Bronchial epithelial cell (primary cell): ENCODE measurements at regions not wholly inside any gene's neighbourhood (a gene's known extent, or its start where the extent isn't known, plus 50 kb on each side); places are given as distances from the start of the nearest gene placed in this dataset.

Experiments used
- DNase-seq: peaks from one replicate; pipeline ENCODE4 v3.0.0-alpha.2; 2010; ENCODE audit warnings: low read depth
- FAIRE-seq: peaks from 2 replicates; lab custom pipeline; 2011; peaks lifted over from hg19 to GRCh38; lab: Jason Lieb, UNC
- H3K27me3 ChIP-seq: 2 replicates; pipeline ENCODE4 v1.5.1; 2011; ENCODE audit warnings: low read length; ENCODE audit not compliant: control insufficient read depth, insufficient read depth
- H3K36me3 ChIP-seq: 2 replicates; pipeline ENCODE4 v1.5.1; 2011; ENCODE audit warnings: low read length; ENCODE audit not compliant: control insufficient read depth, insufficient read depth
- H3K4me3 ChIP-seq: 2 replicates; pipeline ENCODE4 v1.5.1; 2011; ENCODE audit warnings: mild to moderate bottlenecking, low read depth, low read length, control low read depth
- CTCF ChIP-seq: IDR thresholded peaks from 2 replicates; pipeline ENCODE4 v1.5.1; 2011; ENCODE audit warnings: mild to moderate bottlenecking, moderate library complexity, low read length, control low read depth, inconsistent platforms; ENCODE audit not compliant: insufficient read depth, severe bottlenecking

GRCh38 chr7:4460597-4460996 lies 221.5 kb upstream of the FOXK1 start:
- Histone ChIP-seq H3K36me3 (no peaks in the 10 kb centered on the region), H3K4me3 (no peak overlapping the region), H3K27me3 (no peaks in the 10 kb centered on the region)
- FAIRE-seq = no peak
- no peak for DNase-seq
- TF ChIP-seq CTCF = no peak

- H3K27me3 ChIP-seq = no peaks in the 10 kb centered on the region
- no peak for FAIRE-seq
Observed at GRCh38 chr7:4461531-4461930, 220.6 kb upstream of the FOXK1 start.

GRCh38 chr7:4468320-4469102 lies 213.6 kb upstream of the FOXK1 start:
- Histone ChIP-seq H3K4me3 (no peak overlapping the region), H3K36me3 (no peaks in the 10 kb centered on the region), H3K27me3 (no peaks in the 10 kb centered on the region)
- DNase-seq (peak; percentile 5), FAIRE-seq (no peak)
- no peak for TF ChIP-seq CTCF

More at GRCh38 chr7:4461531-4461930, 220.6 kb upstream of the FOXK1 start:
- no peak overlapping the region for H3K4me3 ChIP-seq
- H3K36me3 ChIP-seq = no peaks in the 10 kb centered on the region
- DNase-seq = no peak
- TF ChIP-seq CTCF = no peak

- DNase-seq (no peak), FAIRE-seq (no peak)
- no peaks in the 10 kb centered on the region for H3K27me3 ChIP-seq
- no peaks in the 10 kb centered on the region for H3K36me3 ChIP-seq
- H3K4me3 ChIP-seq = no peak overlapping the region
- TF ChIP-seq CTCF = no peak
Observed at GRCh38 chr7:4470246-4470645, 211.8 kb upstream of the FOXK1 start.

GRCh38 chr7:4472728-4473127 lies 209.4 kb upstream of the FOXK1 start:
- H3K4me3 ChIP-seq = no peak overlapping the region
- no peaks in the 10 kb centered on the region for H3K27me3 ChIP-seq
- no peaks in the 10 kb centered on the region for H3K36me3 ChIP-seq
- DNase-seq = no peak
- no peak for FAIRE-seq
- no peak for TF ChIP-seq CTCF
